DMS53 treated with DMSO at 0.1 percent for 48 hours (cell line): ENCODE measurements at regions not wholly inside any gene's neighbourhood (a gene's known extent, or its start where the extent isn't known, plus 50 kb on each side); places are given as distances from the start of the nearest gene placed in this dataset.
A peak's percentile ranks its signal among the peaks of the same experiment; 100 is the strongest.
"Not testable (repeated sequence)": the region's sequence is repeated elsewhere in the genome, so short reads cannot be mapped to it uniquely, and the experiment has no call there.

Experiments
- DNase-seq: peaks from one replicate; lab custom pipeline; 2025; ENCODE audit not compliant: unreplicated experiment; lab: John Stamatoyannopoulos, UW

DNA sequence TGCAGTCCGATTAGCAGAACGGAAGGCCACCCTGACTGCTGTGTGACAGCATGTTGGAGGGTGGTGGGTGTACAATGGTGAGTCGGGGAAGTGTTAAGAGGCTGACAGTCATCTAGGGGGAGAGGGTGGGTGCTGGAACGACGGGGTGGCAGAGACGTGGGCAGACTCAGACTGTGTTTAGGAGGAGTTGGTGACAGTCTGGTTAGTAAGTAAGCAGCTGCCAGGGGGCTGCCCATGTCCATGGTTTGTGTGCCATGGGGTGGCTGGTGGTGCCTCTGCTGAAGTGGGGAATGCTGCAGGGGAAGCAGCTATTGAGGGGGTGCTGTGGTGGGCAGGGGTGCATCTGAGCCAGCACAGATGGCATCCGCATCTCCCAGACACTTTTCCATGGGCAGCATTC is 51.3 kb upstream of the BOD1 start:
- no peak for DNase-seq

- no peak for DNase-seq
These were observed 51.9 kb upstream of the BOD1 start for GRCh38 chr5:173668245-173668800.

DNA sequence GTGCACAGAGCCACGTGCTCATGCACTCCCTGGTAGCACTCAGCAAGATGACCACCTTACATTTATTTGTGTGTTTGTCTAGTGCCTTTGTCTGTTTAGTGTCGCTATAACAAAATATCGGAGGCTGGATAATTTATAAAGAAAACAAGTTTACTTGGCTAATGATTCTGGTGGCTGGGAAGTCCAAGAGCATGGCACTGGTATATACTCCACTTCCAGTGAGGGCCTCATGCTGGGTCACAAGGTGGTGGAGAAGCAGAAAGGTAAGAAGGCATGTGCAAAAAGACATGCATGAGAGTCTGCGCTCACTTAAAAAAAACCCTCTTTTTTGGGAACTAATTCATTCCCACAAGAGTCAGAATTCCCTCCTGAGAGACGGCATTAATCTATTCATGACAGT is 52.5 kb upstream of the BOD1 start:
- no peak for DNase-seq

DNA sequence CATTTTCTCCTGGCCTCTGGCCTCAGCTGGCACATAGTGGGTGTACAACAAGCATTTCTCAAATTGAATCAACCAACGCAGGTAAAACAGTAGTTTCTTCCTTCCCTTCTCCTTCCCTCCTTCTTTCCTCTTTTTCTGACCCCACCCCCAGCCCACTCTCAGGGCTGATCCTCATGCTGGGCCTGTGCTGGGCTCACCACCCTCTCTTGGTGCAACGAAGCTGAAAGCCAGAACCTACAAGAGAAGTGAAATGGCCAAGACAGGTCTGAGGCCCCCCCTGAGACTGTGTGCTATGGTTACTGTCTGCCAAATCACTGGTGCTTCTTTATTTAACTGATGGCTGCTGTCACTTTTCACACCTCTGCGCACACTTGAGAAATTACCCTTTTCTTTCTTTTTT is 53.0 kb upstream of the BOD1 start:
- DNase-seq = no peak

DNA sequence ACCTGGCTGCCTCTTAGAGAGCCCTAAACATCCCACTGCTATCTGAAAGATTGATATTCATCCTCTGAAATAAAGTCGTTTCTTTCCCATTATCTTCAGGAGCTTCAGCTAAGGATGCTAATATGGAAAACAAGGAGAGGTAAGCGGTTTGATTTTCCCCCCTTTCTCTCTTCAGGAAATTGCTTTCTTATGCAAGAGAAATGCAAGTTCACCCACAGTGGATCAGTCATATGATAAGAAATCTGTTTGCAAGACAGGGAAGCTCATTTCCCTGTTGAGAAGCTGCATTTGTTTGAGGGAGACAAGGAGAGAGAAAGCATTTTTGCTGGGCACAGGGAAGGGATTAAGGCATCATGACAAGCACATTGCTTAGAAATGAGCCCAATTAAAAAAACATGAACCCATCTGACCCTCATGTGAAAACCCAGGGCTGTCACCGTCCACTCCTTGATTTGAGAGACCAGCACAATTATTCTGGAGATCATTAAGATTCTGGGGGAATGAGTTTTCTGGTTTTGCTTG is 53.7 kb upstream of the BOD1 start:
- no peak for DNase-seq

- DNase-seq = no peak
These were observed 54.3 kb upstream of the BOD1 start for GRCh38 chr5:173670791-173671120.

- DNase-seq = no peak
These were observed 54.9 kb upstream of the BOD1 start for GRCh38 chr5:173671121-173671949.

DNA sequence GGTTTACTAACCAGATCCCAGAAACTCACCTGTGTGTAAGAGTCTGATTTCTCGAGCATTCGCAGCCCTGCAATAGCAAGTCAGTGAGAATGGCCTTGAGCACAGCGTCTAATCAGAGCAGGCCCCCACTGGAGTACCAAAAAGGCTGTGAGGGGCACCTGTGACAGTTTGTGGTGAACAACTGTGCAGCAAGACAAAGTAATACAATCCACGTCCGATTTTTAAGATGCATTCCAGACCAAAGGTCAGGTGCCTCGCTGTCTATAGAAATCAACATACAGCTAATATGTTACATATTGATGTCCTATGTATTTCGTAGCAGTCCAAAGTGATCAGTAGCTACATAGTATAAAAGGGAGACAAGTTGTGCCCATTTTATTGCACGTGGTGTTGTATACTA is 55.7 kb upstream of the BOD1 start:
- no peak for DNase-seq

DNA sequence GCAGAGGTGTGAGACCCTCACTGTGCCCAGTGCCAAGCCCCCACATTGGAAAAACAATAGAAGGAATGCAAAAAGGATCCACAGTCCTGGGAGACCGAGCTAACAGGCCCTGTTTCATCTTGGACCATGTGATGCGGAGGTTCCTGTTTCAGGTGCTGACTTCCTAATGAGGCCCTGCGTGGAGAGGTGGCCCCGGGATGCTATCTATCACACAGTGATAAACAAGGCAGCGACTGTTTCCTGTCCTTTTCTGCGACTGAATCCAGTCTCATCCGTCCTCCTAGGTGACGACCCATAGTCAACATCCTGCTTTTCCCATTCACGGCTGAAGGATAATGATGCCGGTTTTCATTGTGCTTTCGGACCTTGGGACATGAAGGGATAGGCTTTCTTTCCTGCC is 56.4 kb upstream of the BOD1 start:
- DNase-seq = no peak

DNA sequence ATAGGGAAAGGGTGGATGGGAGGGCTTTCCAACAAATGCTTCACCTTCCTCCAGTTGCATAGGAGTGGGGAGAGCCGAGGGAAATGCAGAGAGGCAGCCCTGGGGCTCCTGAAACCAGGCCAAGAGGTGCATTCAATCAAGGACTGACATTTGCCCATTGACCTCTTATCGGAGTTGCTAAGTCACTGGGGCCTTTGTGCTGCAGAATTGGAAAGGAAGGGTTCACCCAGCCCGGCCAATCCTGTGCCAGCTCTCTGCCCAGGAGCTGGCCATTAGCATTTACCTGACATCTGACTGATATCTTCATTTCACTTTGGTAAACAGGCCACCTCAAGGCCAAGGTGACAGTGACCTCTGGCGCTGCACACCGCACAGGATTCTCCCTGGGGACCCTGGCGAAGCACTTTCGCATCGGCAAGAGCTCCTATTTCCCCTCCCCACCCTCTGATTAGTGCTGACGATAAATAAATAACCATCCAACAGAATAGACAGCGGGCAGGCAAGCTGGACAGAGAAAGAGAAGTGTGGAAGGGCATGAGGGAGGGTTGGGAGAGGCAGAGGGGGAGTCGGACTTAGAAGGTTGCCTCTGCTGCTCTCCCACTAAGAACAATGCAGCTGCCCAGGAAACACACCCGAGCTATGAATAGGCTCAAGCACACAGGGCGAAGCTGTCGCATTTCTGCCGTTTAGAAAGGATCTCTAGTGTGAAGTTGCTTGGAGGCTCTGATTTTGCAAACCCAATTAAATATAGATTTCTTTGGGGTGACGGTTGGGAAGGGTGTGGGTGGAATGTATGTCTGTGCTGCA is 57.0 kb upstream of the BOD1 start:
- DNase-seq = no peak

- DNase-seq = no peak
These were observed 59.0 kb upstream of the BOD1 start for GRCh38 chr5:173675287-173675996.

GRCh38 chr5:173676375-173676774 is 59.9 kb upstream of the BOD1 start:
- no peak for DNase-seq

DNA sequence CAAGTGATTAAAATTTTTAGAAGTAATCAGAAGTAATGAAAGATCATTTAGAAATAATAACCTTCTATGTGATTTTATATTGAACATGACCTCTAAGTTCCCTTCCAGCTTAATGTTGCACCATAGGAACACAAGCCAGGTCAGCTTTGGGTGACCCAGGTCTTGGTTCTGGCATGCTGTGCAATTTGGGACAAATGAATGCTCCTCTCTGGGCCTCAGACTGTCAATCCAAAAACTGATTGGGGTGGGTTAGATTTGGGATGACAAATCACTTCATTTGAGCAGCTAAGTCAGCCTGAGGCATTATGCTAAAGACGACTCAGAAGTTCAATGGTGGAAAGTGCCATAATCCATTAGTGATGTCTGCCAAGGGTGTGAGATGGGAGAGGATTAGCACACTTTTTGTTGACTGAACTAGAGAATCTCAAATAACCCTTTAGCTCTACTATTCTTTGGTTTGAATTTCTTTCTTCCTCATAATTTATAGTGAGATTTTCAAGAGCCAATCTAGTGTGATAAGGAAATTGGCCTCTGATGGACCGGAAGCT is 60.7 kb upstream of the BOD1 start:
- DNase-seq = no peak

GRCh38 chr5:173679909-173680630 is 63.6 kb upstream of the BOD1 start:
- no peak for DNase-seq

GRCh38 chr5:173680660-173681242 is 64.3 kb upstream of the BOD1 start:
- no peak for DNase-seq

DNA sequence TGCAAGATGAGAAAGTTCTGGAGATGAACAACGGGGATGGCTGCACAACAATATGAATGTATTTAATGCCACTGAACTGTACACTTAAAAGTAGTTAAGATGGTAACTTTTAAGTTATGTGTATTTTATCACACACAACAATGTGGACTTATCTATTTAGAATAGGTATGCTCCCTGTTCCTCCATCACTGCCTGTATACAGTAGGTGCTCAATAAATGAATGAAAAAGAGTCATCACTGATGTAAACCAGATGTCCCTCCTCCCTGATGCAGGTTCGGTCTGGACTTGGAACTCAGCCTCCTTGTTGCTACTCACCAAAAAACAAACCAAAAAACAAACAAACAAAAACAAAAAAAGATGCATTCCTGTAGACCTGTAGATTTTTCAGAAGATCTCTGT is 65.9 kb upstream of the BOD1 start:
- no peak for DNase-seq

DNA sequence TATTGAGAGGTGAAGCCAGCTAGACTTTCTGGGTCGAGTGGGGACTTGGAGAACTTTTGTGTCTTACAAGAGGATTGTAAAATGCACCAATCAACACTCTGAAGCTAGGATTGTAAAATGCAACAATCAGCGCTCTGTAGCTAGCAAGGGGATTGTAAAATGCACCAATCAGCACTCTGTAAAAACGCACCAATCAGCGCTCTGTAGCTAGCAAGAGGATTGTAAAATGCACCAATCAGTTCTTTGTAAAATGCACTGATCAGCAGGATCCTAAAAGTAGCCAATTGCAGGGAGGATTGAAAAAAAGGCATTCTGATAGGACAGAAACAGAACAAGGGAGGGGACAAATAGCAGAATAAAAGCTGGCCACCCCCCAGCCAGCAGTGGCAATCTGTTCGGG is 68.1 kb upstream of the BOD1 start:
- DNase-seq = not testable (repeated sequence)

DNA sequence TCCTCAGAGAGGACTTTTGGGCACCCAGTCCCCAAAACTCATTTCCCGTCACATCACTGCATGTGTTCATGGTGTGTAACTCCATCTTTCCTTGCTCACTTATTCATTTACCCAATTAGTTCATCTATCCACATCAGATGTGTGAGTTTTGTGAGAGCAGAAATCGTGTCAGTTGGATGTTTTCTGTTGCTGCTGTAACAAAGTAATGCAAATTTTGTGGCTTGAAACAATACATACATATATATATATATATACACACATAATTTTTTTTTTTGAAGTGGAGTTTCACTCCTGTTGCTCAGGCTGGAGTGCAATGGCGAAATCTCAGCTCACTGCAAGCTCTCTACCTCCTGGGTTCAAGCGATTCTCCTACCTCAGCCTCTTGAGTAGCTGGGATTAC is 70.5 kb upstream of the BOD1 start:
- no peak for DNase-seq

- peak; percentile 55 for DNase-seq
These were observed 72.3 kb upstream of the BOD1 start for GRCh38 chr5:173688703-173689102.

DNA sequence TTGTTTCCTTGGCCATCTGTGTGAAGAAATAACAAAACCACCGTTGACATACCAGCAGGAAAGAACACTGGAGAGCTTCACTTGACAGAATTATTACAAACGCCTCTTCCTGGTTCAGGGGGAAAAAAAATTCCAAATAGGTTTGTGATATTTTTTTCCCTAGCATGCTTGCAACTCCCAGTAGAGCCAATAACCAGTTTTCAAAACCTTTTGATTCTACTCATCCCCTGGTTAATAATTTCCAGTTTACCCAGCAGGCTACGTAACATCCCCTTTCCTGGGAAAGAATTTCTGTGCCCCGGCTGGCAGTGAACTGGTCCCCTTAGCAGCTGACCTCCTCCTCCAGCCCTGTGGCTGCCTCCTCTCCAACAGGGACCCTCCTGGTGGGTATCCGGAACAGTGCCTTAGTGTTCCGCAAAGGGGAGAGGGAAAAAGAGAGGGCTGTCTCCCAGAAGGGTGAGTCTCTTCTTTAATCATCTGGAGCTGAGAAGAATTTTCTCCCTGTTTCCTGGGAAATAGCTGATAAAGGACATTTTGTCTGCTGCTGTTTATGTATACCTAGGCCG is 72.8 kb upstream of the BOD1 start:
- DNase-seq = peak; percentile 97
